ENCODE measurements at regions not wholly inside any gene's neighbourhood (a gene's known extent, or its start where the extent isn't known, plus 50 kb on each side); places are given as distances from the start of the nearest gene placed in this dataset.

GRCh38 chr13:34543836-34544235 is 398.2 kb upstream of the NBEA start:
- TF ChIP-seq GATA2 (IDR thresholded peaks at IDR 0.05; ENCODE audit: low read depth, low read length), result no peak
- no peak for TF ChIP-seq GATA3 (IDR thresholded peaks at IDR 0.05; ENCODE audit: low read depth, low read length)

All from SH-SY5Y (cell line).